Fibroblast of pulmonary artery (primary cell): ENCODE measurements at regions not wholly inside any gene's neighbourhood (a gene's known extent, or its start where the extent isn't known, plus 50 kb on each side); places are given as distances from the start of the nearest gene placed in this dataset.

Source experiments
- DNase-seq: peaks from one replicate; pipeline ENCODE4 v3.0.0-alpha.2; 2010; ENCODE audit warnings: low read depth
- H3K4me3 ChIP-seq: replicated peaks from 2 replicates; pipeline ENCODE4 v1.5.1; 2011; ENCODE audit warnings: low read depth, mild to moderate bottlenecking, control low read depth, low read length, moderate library complexity
- CTCF ChIP-seq: IDR thresholded peaks from 2 replicates; pipeline ENCODE4 v1.5.1; 2011; ENCODE audit warnings: mild to moderate bottlenecking, control low read depth, low read length, inconsistent platforms; ENCODE audit errors: missing control alignments

GRCh38 chr6:151154418-151154817, 85.3 kb upstream of the AKAP12 start:
- no peak for TF ChIP-seq CTCF
- peak; percentile 47 for DNase-seq
- no peak overlapping the region for H3K4me3 ChIP-seq

GRCh38 chr6:151155095-151155494, 84.7 kb upstream of the AKAP12 start:
- no peak for DNase-seq
- no peak overlapping the region for H3K4me3 ChIP-seq
- no peak for TF ChIP-seq CTCF

GRCh38 chr6:151160929-151161757, 78.6 kb upstream of the AKAP12 start:
- TF ChIP-seq CTCF: no peak
- no peak overlapping the region for H3K4me3 ChIP-seq
- no peak for DNase-seq

- H3K4me3 ChIP-seq: no peak overlapping the region
- DNase-seq: no peak
- TF ChIP-seq CTCF: no peak
Measured at GRCh38 chr6:151164383-151164782, 75.4 kb upstream of the AKAP12 start.

GRCh38 chr6:151166180-151166579, 73.6 kb upstream of the AKAP12 start:
- no peak for DNase-seq
- no peak for TF ChIP-seq CTCF
- H3K4me3 ChIP-seq: no peak overlapping the region

- H3K4me3 ChIP-seq: no peak overlapping the region
- TF ChIP-seq CTCF: no peak
- DNase-seq: no peak
Measured at GRCh38 chr6:151167034-151167433, 72.7 kb upstream of the AKAP12 start.

- no peak for DNase-seq
- no peak overlapping the region for H3K4me3 ChIP-seq
- TF ChIP-seq CTCF: no peak
Measured at GRCh38 chr6:151170622-151171246, 69.0 kb upstream of the AKAP12 start.
